Brain microvascular endothelial cell (primary cell): ENCODE measurements at regions not wholly inside any gene's neighbourhood (a gene's known extent, or its start where the extent isn't known, plus 50 kb on each side); places are given as distances from the start of the nearest gene placed in this dataset.

ENCODE experiments used
- DNase-seq: peaks from one replicate; pipeline ENCODE4 v3.0.0-alpha.2; 2020
- H3K27ac ChIP-seq: fragments of 250-450 bp; sonication (Bioruptor Pico); 2 replicates; pipeline ENCODE4 v1.5.1; 2020; ENCODE audit warnings: mild to moderate bottlenecking, moderate library complexity
- H3K27me3 ChIP-seq: fragments of 250-450 bp; sonication (Bioruptor Pico); replicated peaks from 2 replicates; pipeline ENCODE4 v1.5.1; 2020; ENCODE audit warnings: mild to moderate bottlenecking
- H3K36me3 ChIP-seq: fragments of 250-450 bp; sonication (Bioruptor Pico); replicated peaks from 2 replicates; pipeline ENCODE4 v1.5.1; 2020; ENCODE audit warnings: mild to moderate bottlenecking
- H3K4me3 ChIP-seq: 2 replicates; pipeline ENCODE4 v1.5.1; 2011; ENCODE audit warnings: low read depth, mild to moderate bottlenecking, control low read depth, low read length, moderate library complexity
- CTCF ChIP-seq: IDR thresholded peaks from 2 replicates; pipeline ENCODE4 v1.5.1; 2011; ENCODE audit warnings: low read depth, mild to moderate bottlenecking, moderate library complexity, low read length, control low read depth, inconsistent platforms; ENCODE audit errors: missing control alignments
- in situ Hi-C: cut with HindIII; loops from 2 replicates; pipeline ENCODE4 v1.10.0; 2017; ENCODE audit warnings: low sequenced_read_pairs, low pct_ligation_motif_present

- no peak for TF ChIP-seq CTCF
Measured at GRCh38 chr10:108685863-108686531, 1237.3 kb downstream of the XPNPEP1 start.

GRCh38 chr10:108684431-108684830 is 1238.9 kb downstream of the XPNPEP1 start:
- Histone ChIP-seq H3K27ac (no peak overlapping the region), H3K27me3 (no peaks in the 10 kb centered on the region), H3K4me3 (no peak overlapping the region), H3K36me3 (no peaks in the 10 kb centered on the region)
- in situ Hi-C loops, result no loop called here
- TF ChIP-seq CTCF, result no peak
- DNase-seq, result no peak

More at GRCh38 chr10:108685863-108686531, 1237.3 kb downstream of the XPNPEP1 start:
- in situ Hi-C loops, result no loop called here
- H3K27ac ChIP-seq, result no peak overlapping the region
- H3K27me3 ChIP-seq, result no peaks in the 10 kb centered on the region
- H3K36me3 ChIP-seq, result no peaks in the 10 kb centered on the region
- H3K4me3 ChIP-seq, result no peak overlapping the region
- DNase-seq, result no peak

- Histone ChIP-seq H3K36me3 (no peaks in the 10 kb centered on the region), H3K27ac (no peak overlapping the region), H3K4me3 (no peak overlapping the region), H3K27me3 (no peaks in the 10 kb centered on the region)
- in situ Hi-C loops, result no loop called here
- no peak for DNase-seq
- TF ChIP-seq CTCF, result no peak
Measured at GRCh38 chr10:108673741-108674140, 1249.6 kb downstream of the XPNPEP1 start.

- Histone ChIP-seq H3K4me3 (no peak overlapping the region), H3K27me3 (no peaks in the 10 kb centered on the region), H3K36me3 (no peaks in the 10 kb centered on the region), H3K27ac (no peak overlapping the region)
- TF ChIP-seq CTCF, result no peak
- DNase-seq, result no peak
- in situ Hi-C loops, result no loop called here
Measured at GRCh38 chr10:108663587-108663986, 1259.7 kb downstream of the XPNPEP1 start.

- DNase-seq, result no peak
- H3K4me3 ChIP-seq, result no peak overlapping the region
- H3K36me3 ChIP-seq, result no peaks in the 10 kb centered on the region
- TF ChIP-seq CTCF, result no peak
- in situ Hi-C loops, result no loop called here
- H3K27me3 ChIP-seq, result no peaks in the 10 kb centered on the region
- no peak overlapping the region for H3K27ac ChIP-seq
Measured at GRCh38 chr10:108662975-108663374, 1260.3 kb downstream of the XPNPEP1 start.

- Histone ChIP-seq H3K27me3 (no peaks in the 10 kb centered on the region), H3K4me3 (no peak overlapping the region), H3K27ac (no peak overlapping the region), H3K36me3 (no peaks in the 10 kb centered on the region)
- TF ChIP-seq CTCF, result no peak
- in situ Hi-C loops, result no loop called here
- no peak for DNase-seq
Measured at GRCh38 chr10:108655057-108655456, 1268.3 kb downstream of the XPNPEP1 start.
